PC-9 (cell line): ENCODE measurements at regions not wholly inside any gene's neighbourhood (a gene's known extent, or its start where the extent isn't known, plus 50 kb on each side); places are given as distances from the start of the nearest gene placed in this dataset.

Experiments used
- CTCF ChIP-seq: fragments of 200-600 bp; sonication (generic); conservative IDR thresholded peaks from 2 replicates; pipeline ENCODE4 v1.6.1; 2017; ENCODE audit warnings: mixed run types, antibody characterized with exemption, mild to moderate bottlenecking, moderate library complexity
- EZH2 ChIP-seq: fragments of 200-600 bp; sonication (generic); IDR thresholded peaks from 2 replicates; pipeline ENCODE4 v1.8.0; 2017; ENCODE audit warnings: antibody characterized with exemption, low read depth

GRCh38 chr1:199178646-199179045, 539.8 kb downstream of the PTPRC start:
- no peak for TF ChIP-seq CTCF
- TF ChIP-seq EZH2: no peak
